HCT116 (cell line): ENCODE measurements at regions not wholly inside any gene's neighbourhood (a gene's known extent, or its start where the extent isn't known, plus 50 kb on each side); places are given as distances from the start of the nearest gene placed in this dataset.

Source experiments
- ATAC-seq: fragments of 200-7000 bp; cut with Tn5 transposase; 2 replicates; pipeline ENCODE4 v1.9.1; 2020; ENCODE audit warnings: mild to moderate bottlenecking, moderate library complexity
- BruUV-seq: library from RNA; stranded (reverse); fragments of 400-500 nt; replicated peaks from 2 replicates; lab custom pipeline; 2021; lab: Mats Ljungman, UMichigan
- CTCF ChIA-PET: fragments of 300-600 bp; sonication (Branson Sonifier 250); formaldehyde crosslinking; loops from one replicate; lab custom pipeline; 2021; ENCODE audit warnings: antibody characterized with exemption; lab: Charles Lee
- POLR2A ChIA-PET: fragments of 300-600, 350-600 bp; sonication (Branson Sonifier 250); formaldehyde crosslinking; loops from one replicate; lab custom pipeline; 2021; ENCODE audit warnings: antibody characterized with exemption; lab: Charles Lee
- RAD21 ChIA-PET, 2 experiments: fragments of 300-600 bp; sonication (Branson Sonifier 250); formaldehyde crosslinking; loops; one replicate each; lab custom pipeline; 2023; ENCODE audit warnings: low total read pairs in 2 of 2; ENCODE audit not compliant: uncharacterized antibody in 2 of 2, unreplicated experiment in 2 of 2, low non-redundant PET in 1 of 2; lab: Charles Lee
- DNase-seq: peaks from one replicate; pipeline ENCODE4 v3.0.0-alpha.2; 2010; ENCODE audit warnings: low read depth, low spot score
- H2AFZ ChIP-seq: fragments of 200-600 bp; shearing (Covaris generic), sonication (generic); 2 replicates; pipeline ENCODE4 v1.6.1; 2017; ENCODE audit warnings: low read depth, mixed run types, mixed read lengths, antibody characterized with exemption, low read length; ENCODE audit not compliant: poor library complexity, severe bottlenecking
- H3K27ac ChIP-seq: 2 replicates; pipeline ENCODE4 v1.5.1; 2012; ENCODE audit warnings: low read depth, low read length
- H3K27me3 ChIP-seq: fragments of 200-600 bp; sonication (generic); 2 replicates; pipeline ENCODE4 v1.6.1; 2016; ENCODE audit warnings: mixed run types, low read length, mixed read lengths; ENCODE audit not compliant: insufficient read depth
- H3K36me3 ChIP-seq, 2 experiments: fragments of 200-500 bp in 1 of 2; fragments of 200-600 bp in 1 of 2; sonication (Bioruptor generic) in 1 of 2; sonication (generic) in 1 of 2; 2 replicates each; pipeline versions ENCODE4 v1.5.1 to v1.6.1; 2014 to 2016; ENCODE audit warnings: low read length in 2 of 2, inconsistent platforms in 1 of 2, mixed read lengths in 1 of 2, mixed run types in 1 of 2; ENCODE audit not compliant: insufficient read depth in 2 of 2, control insufficient read depth in 1 of 2
- H3K4me1 ChIP-seq, 2 experiments: fragments of 200-600 bp in 1 of 2; sonication (generic) in 1 of 2; 2 replicates each; pipeline versions ENCODE4 v1.5.1 to v1.6.1; 2012 to 2017; ENCODE audit warnings: low read length in 2 of 2, inconsistent platforms in 1 of 2, mild to moderate bottlenecking in 1 of 2, mixed read lengths in 1 of 2, mixed run types in 1 of 2, moderate library complexity in 1 of 2; ENCODE audit not compliant: insufficient read depth in 2 of 2, control insufficient read depth in 1 of 2
- H3K4me2 ChIP-seq: fragments of 200-600 bp; sonication (generic); 2 replicates; pipeline ENCODE4 v1.6.1; 2017; ENCODE audit warnings: mixed run types, low read length, mixed read lengths
- H3K4me3 ChIP-seq, 2 experiments: fragments of 200-600 bp in 1 of 2; sonication (generic) in 1 of 2; replicated peaks in 1 of 2; 2 replicates each; pipeline ENCODE4 v1.5.1; 2011 to 2016; ENCODE audit warnings: low read length in 2 of 2, control low read depth in 1 of 2, low read depth in 1 of 2, mild to moderate bottlenecking in 1 of 2, mixed read lengths in 1 of 2, mixed run types in 1 of 2
- H3K79me2 ChIP-seq: fragments of 200-600 bp; sonication (generic); 2 replicates; pipeline ENCODE4 v1.6.1; 2017; ENCODE audit warnings: mild to moderate bottlenecking, mixed run types, low read length, moderate library complexity, mixed read lengths; ENCODE audit not compliant: insufficient read depth
- H3K9ac ChIP-seq: fragments of 200-600 bp; sonication (generic); 2 replicates; pipeline ENCODE4 v1.6.1; 2016; ENCODE audit warnings: low read length, mixed read lengths
- H3K9me2 ChIP-seq: fragments of 200-600 bp; sonication (generic), shearing (Covaris generic); 2 replicates; pipeline ENCODE4 v1.6.1; 2017; ENCODE audit warnings: mixed run types, mild to moderate bottlenecking, moderate library complexity; ENCODE audit not compliant: insufficient read depth
- H3K9me3 ChIP-seq, 2 experiments: fragments of 200-500 bp in 1 of 2; fragments of 200-600 bp in 1 of 2; sonication (Bioruptor generic) in 1 of 2; sonication (generic) in 1 of 2; 2 replicates each; pipeline ENCODE4 v1.6.1; 2014 to 2017; ENCODE audit warnings: low read length in 2 of 2, mixed read lengths in 2 of 2, inconsistent platforms in 1 of 2, low read depth in 1 of 2, mild to moderate bottlenecking in 1 of 2, mixed run types in 1 of 2, moderate library complexity in 1 of 2; ENCODE audit not compliant: control insufficient read depth in 1 of 2, insufficient read depth in 1 of 2
- H4K20me1 ChIP-seq: fragments of 200-600 bp; sonication (generic), shearing (Covaris generic); 2 replicates; pipeline ENCODE4 v1.6.1; 2017; ENCODE audit warnings: mixed run types, mild to moderate bottlenecking, moderate library complexity; ENCODE audit not compliant: insufficient read depth
- EGR1 ChIP-seq: IDR thresholded peaks from 2 replicates; pipeline ENCODE4 v1.6.1; 2012; ENCODE audit warnings: low read depth
- ELF1 ChIP-seq: IDR thresholded peaks from 2 replicates; pipeline ENCODE4 v1.6.1; 2012; ENCODE audit warnings: low read depth, borderline replicate concordance
- JUND ChIP-seq: IDR thresholded peaks from 2 replicates; pipeline ENCODE4 v1.6.1; 2012
- POLR2AphosphoS5 ChIP-seq: IDR thresholded peaks from 2 replicates; pipeline ENCODE4 v1.6.1; 2011; ENCODE audit warnings: mild to moderate bottlenecking, low read depth, low read length, moderate library complexity
- RAD21 ChIP-seq: IDR thresholded peaks from 2 replicates; pipeline ENCODE4 v1.6.1; 2012; ENCODE audit warnings: low read depth, mild to moderate bottlenecking
- SIN3A ChIP-seq: IDR thresholded peaks from 2 replicates; pipeline ENCODE4 v1.6.1; 2012; ENCODE audit warnings: low read depth
- YY1 ChIP-seq: IDR thresholded peaks from 2 replicates; pipeline ENCODE4 v1.6.1; 2011; ENCODE audit warnings: low read length, low read depth, moderate library complexity, mild to moderate bottlenecking; ENCODE audit not compliant: insufficient replicate concordance; ENCODE audit errors: extremely low read depth
- intact Hi-C: fragments of 100-400 bp; cut with micrococcal nuclease; formaldehyde crosslinking; loops from 2 replicates; pipeline ENCODE4 v1.10.0; 2022
- TF ChIP-seq, protein P1 (sequence below): IDR thresholded peaks from 2 replicates; pipeline ENCODE4 v1.6.1; 2012; ENCODE audit warnings: low read depth
- TF ChIP-seq, protein P2 (sequence below): IDR thresholded peaks from 2 replicates; pipeline ENCODE4 v1.6.1; 2012
- TF ChIP-seq, protein P3 (sequence below): IDR thresholded peaks from 2 replicates; pipeline ENCODE4 v1.6.1; 2011; ENCODE audit warnings: mild to moderate bottlenecking, low read length, moderate library complexity; ENCODE audit not compliant: insufficient replicate concordance; ENCODE audit errors: extremely low read depth

DNA sequence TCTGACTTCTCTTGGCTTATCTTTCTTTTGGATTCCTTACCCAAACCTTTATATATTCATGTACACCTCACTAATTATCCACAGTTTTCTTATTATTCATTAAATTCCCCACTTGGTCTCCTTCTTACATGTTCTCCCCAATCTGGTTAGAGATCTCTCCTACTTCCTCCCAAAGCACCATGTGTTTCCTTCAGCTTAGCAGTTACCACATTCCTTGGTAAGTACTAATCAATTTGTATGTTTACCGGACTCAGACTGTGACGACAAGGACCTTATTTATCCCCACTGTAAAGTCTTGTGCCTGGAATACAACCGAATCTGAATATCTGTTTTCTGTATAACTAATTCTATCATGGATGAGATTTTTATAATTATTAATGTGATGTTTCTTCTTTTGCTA, 389.5 kb downstream of the KCNJ2 start:
- Histone ChIP-seq H2AFZ (no peak overlapping the region), H3K9me3 (no peaks in the 10 kb centered on the region), H3K4me2 (no peak overlapping the region), H3K9me2 (no peaks in the 10 kb centered on the region), H3K27ac (no peak overlapping the region), H3K36me3 (no peaks in the 10 kb centered on the region)
- intact Hi-C loops: no loop called here
- no peak for ATAC-seq
- ChIA-PET POLR2A (no interaction called here), RAD21 (no interaction called here), CTCF (no interaction called here)
- BruUV-seq: no TSS peak
- no peak for TF ChIP-seq YY1
- TF ChIP-seq, protein P1, sequence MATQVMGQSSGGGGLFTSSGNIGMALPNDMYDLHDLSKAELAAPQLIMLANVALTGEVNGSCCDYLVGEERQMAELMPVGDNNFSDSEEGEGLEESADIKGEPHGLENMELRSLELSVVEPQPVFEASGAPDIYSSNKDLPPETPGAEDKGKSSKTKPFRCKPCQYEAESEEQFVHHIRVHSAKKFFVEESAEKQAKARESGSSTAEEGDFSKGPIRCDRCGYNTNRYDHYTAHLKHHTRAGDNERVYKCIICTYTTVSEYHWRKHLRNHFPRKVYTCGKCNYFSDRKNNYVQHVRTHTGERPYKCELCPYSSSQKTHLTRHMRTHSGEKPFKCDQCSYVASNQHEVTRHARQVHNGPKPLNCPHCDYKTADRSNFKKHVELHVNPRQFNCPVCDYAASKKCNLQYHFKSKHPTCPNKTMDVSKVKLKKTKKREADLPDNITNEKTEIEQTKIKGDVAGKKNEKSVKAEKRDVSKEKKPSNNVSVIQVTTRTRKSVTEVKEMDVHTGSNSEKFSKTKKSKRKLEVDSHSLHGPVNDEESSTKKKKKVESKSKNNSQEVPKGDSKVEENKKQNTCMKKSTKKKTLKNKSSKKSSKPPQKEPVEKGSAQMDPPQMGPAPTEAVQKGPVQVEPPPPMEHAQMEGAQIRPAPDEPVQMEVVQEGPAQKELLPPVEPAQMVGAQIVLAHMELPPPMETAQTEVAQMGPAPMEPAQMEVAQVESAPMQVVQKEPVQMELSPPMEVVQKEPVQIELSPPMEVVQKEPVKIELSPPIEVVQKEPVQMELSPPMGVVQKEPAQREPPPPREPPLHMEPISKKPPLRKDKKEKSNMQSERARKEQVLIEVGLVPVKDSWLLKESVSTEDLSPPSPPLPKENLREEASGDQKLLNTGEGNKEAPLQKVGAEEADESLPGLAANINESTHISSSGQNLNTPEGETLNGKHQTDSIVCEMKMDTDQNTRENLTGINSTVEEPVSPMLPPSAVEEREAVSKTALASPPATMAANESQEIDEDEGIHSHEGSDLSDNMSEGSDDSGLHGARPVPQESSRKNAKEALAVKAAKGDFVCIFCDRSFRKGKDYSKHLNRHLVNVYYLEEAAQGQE: no peak
- TF ChIP-seq POLR2AphosphoS5: no peak
- TF ChIP-seq, all 23 proteins: peak for 0
- Histone ChIP-seq H3K4me1 (no peaks in the 10 kb centered on the region), H3K9ac (no peak overlapping the region), H3K27me3 (no peaks in the 10 kb centered on the region), H3K4me3 (no peak overlapping the region), H3K79me2 (no peaks in the 10 kb centered on the region), H4K20me1 (no peaks in the 10 kb centered on the region)
- DNase-seq: no peak

DNA sequence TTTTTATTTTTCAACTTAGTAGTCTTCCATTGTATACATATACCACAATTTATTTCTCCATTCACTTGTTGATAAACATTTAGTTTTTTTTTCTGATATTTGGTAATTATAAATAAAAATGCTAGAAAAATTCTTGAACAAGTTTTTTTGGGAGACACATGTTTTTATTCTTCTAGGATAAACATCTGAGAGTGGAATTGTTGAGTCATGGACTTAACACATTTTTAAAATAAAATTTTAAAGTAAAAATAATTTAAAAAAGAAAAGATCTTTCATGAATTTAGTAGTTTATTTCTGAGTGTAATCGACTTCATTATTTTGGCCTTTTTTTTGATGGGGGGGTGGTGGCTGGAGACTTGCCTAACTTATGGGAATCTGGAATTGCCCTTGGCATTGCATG, 391.1 kb downstream of the KCNJ2 start:
- no TSS peak for BruUV-seq
- RAD21 ChIA-PET: no interaction called here
- Histone ChIP-seq H3K9me2 (no peaks in the 10 kb centered on the region), H3K4me1 (no peaks in the 10 kb centered on the region), H3K27ac (no peak overlapping the region), H3K9ac (no peak overlapping the region), H3K36me3 (no peaks in the 10 kb centered on the region), H3K9me3 (no peaks in the 10 kb centered on the region), H2AFZ (no peak overlapping the region), H3K4me3 (no peak overlapping the region), H3K27me3 (no peaks in the 10 kb centered on the region), H3K4me2 (no peak overlapping the region), H4K20me1 (no peaks in the 10 kb centered on the region), H3K79me2 (no peaks in the 10 kb centered on the region)
- DNase-seq (no peak), ATAC-seq (no peak)
- CTCF ChIA-PET: no interaction called here
- POLR2A ChIA-PET: no interaction called here
- TF ChIP-seq JUND: no peak
- TF ChIP-seq SIN3A: no peak
- no peak for TF ChIP-seq POLR2AphosphoS5
- TF ChIP-seq, protein P2, sequence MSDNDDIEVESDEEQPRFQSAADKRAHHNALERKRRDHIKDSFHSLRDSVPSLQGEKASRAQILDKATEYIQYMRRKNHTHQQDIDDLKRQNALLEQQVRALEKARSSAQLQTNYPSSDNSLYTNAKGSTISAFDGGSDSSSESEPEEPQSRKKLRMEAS: no peak
- no peak for TF ChIP-seq RAD21
- TF ChIP-seq EGR1: no peak
- TF ChIP-seq ELF1: no peak
- TF ChIP-seq, protein P3, sequence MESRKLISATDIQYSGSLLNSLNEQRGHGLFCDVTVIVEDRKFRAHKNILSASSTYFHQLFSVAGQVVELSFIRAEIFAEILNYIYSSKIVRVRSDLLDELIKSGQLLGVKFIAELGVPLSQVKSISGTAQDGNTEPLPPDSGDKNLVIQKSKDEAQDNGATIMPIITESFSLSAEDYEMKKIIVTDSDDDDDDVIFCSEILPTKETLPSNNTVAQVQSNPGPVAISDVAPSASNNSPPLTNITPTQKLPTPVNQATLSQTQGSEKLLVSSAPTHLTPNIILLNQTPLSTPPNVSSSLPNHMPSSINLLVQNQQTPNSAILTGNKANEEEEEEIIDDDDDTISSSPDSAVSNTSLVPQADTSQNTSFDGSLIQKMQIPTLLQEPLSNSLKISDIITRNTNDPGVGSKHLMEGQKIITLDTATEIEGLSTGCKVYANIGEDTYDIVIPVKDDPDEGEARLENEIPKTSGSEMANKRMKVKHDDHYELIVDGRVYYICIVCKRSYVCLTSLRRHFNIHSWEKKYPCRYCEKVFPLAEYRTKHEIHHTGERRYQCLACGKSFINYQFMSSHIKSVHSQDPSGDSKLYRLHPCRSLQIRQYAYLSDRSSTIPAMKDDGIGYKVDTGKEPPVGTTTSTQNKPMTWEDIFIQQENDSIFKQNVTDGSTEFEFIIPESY: no peak
- intact Hi-C loops: no loop called here
